ENCODE measurements at regions not wholly inside any gene's neighbourhood (a gene's known extent, or its start where the extent isn't known, plus 50 kb on each side); places are given as distances from the start of the nearest gene placed in this dataset.

DNA sequence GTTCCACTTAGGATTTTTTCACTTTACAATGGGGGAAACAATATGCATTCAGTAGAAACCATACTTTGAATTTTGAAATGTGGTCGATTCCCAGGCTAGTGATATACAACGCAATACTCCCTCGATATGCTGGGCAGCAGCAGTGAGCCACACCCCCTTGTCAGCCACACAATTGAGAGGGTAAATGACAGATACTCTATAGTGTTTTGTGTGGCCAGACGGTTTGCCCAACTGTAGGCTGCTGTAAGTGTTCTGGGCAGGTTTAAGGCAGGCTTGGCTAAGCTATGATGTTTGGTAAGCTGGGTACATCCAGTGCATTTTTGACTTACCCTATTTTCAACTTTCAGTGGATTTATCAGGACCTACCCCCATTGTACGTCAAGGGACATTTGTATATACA, 169.6 kb upstream of the KIAA1217 start:
- ATAC-seq (no peak), DNase-seq (ENCODE audit: low read depth, low spot score) (no peak)
- Histone ChIP-seq H2AFZ (ENCODE audit: low read depth, low read length, poor library complexity, severe bottlenecking) (no peak overlapping the region), H3K9me3 (ENCODE audit: control insufficient read depth in 1 of 2, insufficient read depth in 1 of 2, low read depth in 1 of 2, low read length in 2 of 2) (no peaks in the 10 kb centered on the region), H3K36me3 (ENCODE audit: control insufficient read depth in 1 of 2, insufficient read depth in 2 of 2, low read length in 2 of 2) (no peaks in the 10 kb centered on the region), H3K27ac (ENCODE audit: low read depth, low read length) (no peak overlapping the region), H3K4me3 (replicated peaks in 1 of 2; ENCODE audit: low read depth in 1 of 2, low read length in 2 of 2) (no peak overlapping the region), H3K79me2 (ENCODE audit: insufficient read depth, low read length) (no peaks in the 10 kb centered on the region), H3K4me2 (ENCODE audit: low read length) (no peak overlapping the region), H4K20me1 (ENCODE audit: insufficient read depth) (no peaks in the 10 kb centered on the region), H3K27me3 (ENCODE audit: insufficient read depth, low read length) (peaks cover 13% of the 10 kb centered on the region; the same call in 1 of the 2 replicates), H3K4me1 (ENCODE audit: control insufficient read depth in 1 of 2, insufficient read depth in 2 of 2, low read length in 2 of 2) (no peaks in the 10 kb centered on the region), H3K9me2 (ENCODE audit: insufficient read depth) (no peaks in the 10 kb centered on the region), H3K9ac (ENCODE audit: low read length) (no peak overlapping the region)
- TF ChIP-seq RAD21 (IDR thresholded peaks at IDR 0.05; ENCODE audit: low read depth) (no peak), EZH2 (IDR thresholded peaks at IDR 0.05) (no peak), CEBPB (IDR thresholded peaks at IDR 0.05; ENCODE audit: low read depth) (no peak), TCF7L2 (IDR thresholded peaks at IDR 0.05; ENCODE audit: borderline replicate concordance, extremely low read depth, insufficient read depth, insufficient read length) (no peak), POLR2AphosphoS5 (IDR thresholded peaks at IDR 0.05; ENCODE audit: low read depth, low read length) (no peak), POLR2A (IDR thresholded peaks at IDR 0.05; ENCODE audit: borderline replicate concordance, extremely low read depth, insufficient read depth, insufficient read length) (no peak), EZH2phosphoT487 (IDR thresholded peaks at IDR 0.05; ENCODE audit: borderline replicate concordance) (no peak), SIN3A (IDR thresholded peaks at IDR 0.05; ENCODE audit: low read depth) (no peak), ELF1 (IDR thresholded peaks at IDR 0.05; ENCODE audit: borderline replicate concordance, low read depth) (no peak), ZFX (IDR thresholded peaks at IDR 0.05) (no peak), FOSL1 (IDR thresholded peaks at IDR 0.05; ENCODE audit: low read depth) (no peak), JUND (IDR thresholded peaks at IDR 0.05) (no peak), EGR1 (IDR thresholded peaks at IDR 0.05; ENCODE audit: low read depth) (no peak), SRF (IDR thresholded peaks at IDR 0.05; ENCODE audit: low read depth) (no peak)
- TF ChIP-seq, protein P1, sequence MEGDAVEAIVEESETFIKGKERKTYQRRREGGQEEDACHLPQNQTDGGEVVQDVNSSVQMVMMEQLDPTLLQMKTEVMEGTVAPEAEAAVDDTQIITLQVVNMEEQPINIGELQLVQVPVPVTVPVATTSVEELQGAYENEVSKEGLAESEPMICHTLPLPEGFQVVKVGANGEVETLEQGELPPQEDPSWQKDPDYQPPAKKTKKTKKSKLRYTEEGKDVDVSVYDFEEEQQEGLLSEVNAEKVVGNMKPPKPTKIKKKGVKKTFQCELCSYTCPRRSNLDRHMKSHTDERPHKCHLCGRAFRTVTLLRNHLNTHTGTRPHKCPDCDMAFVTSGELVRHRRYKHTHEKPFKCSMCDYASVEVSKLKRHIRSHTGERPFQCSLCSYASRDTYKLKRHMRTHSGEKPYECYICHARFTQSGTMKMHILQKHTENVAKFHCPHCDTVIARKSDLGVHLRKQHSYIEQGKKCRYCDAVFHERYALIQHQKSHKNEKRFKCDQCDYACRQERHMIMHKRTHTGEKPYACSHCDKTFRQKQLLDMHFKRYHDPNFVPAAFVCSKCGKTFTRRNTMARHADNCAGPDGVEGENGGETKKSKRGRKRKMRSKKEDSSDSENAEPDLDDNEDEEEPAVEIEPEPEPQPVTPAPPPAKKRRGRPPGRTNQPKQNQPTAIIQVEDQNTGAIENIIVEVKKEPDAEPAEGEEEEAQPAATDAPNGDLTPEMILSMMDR (IDR thresholded peaks at IDR 0.05 in 2 of 3, conservative IDR thresholded peaks at IDR 0.05 in 1 of 3; ENCODE audit: borderline replicate concordance in 1 of 3, insufficient read depth in 1 of 3, low read depth in 2 of 3, low read length in 2 of 3), result no peak
- TF ChIP-seq, protein P2, sequence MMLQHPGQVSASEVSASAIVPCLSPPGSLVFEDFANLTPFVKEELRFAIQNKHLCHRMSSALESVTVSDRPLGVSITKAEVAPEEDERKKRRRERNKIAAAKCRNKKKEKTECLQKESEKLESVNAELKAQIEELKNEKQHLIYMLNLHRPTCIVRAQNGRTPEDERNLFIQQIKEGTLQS (IDR thresholded peaks at IDR 0.05), result no peak
- TF ChIP-seq, protein P3, sequence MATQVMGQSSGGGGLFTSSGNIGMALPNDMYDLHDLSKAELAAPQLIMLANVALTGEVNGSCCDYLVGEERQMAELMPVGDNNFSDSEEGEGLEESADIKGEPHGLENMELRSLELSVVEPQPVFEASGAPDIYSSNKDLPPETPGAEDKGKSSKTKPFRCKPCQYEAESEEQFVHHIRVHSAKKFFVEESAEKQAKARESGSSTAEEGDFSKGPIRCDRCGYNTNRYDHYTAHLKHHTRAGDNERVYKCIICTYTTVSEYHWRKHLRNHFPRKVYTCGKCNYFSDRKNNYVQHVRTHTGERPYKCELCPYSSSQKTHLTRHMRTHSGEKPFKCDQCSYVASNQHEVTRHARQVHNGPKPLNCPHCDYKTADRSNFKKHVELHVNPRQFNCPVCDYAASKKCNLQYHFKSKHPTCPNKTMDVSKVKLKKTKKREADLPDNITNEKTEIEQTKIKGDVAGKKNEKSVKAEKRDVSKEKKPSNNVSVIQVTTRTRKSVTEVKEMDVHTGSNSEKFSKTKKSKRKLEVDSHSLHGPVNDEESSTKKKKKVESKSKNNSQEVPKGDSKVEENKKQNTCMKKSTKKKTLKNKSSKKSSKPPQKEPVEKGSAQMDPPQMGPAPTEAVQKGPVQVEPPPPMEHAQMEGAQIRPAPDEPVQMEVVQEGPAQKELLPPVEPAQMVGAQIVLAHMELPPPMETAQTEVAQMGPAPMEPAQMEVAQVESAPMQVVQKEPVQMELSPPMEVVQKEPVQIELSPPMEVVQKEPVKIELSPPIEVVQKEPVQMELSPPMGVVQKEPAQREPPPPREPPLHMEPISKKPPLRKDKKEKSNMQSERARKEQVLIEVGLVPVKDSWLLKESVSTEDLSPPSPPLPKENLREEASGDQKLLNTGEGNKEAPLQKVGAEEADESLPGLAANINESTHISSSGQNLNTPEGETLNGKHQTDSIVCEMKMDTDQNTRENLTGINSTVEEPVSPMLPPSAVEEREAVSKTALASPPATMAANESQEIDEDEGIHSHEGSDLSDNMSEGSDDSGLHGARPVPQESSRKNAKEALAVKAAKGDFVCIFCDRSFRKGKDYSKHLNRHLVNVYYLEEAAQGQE (IDR thresholded peaks at IDR 0.05; ENCODE audit: low read depth), result no peak
- no TSS peak for BruUV-seq (replicated peaks)
- POLR2A ChIA-PET, result no interaction called here
- RAD21 ChIA-PET (ENCODE audit: low non-redundant PET in 1 of 2, low total read pairs in 2 of 2, uncharacterized antibody in 2 of 2, unreplicated experiment in 2 of 2), result no interaction called here
- intact Hi-C loops (cut with micrococcal nuclease), result no loop called here
- CTCF ChIA-PET, result no interaction called here
